WERI-Rb-1 (cell line): ENCODE measurements at regions not wholly inside any gene's neighbourhood (a gene's known extent, or its start where the extent isn't known, plus 50 kb on each side); places are given as distances from the start of the nearest gene placed in this dataset.

Experiments used
- DNase-seq: peaks from one replicate; pipeline ENCODE4 v3.0.0-alpha.2; 2020
- H3K27ac ChIP-seq: fragments of 250-450 bp; sonication (Bioruptor Pico); 2 replicates; pipeline ENCODE4 v1.5.1; 2020; ENCODE audit warnings: mild to moderate bottlenecking, moderate library complexity
- H3K27me3 ChIP-seq: fragments of 250-450 bp; sonication (Bioruptor Pico); 2 replicates; pipeline ENCODE4 v1.5.1; 2021; ENCODE audit warnings: mild to moderate bottlenecking, low read depth, moderate library complexity; ENCODE audit not compliant: insufficient read depth, severe bottlenecking
- H3K36me3 ChIP-seq: fragments of 250-450 bp; sonication (Bioruptor Pico); 2 replicates; pipeline ENCODE4 v1.5.1; 2020; ENCODE audit warnings: mild to moderate bottlenecking, moderate library complexity
- H3K4me3 ChIP-seq: 2 replicates; pipeline ENCODE4 v1.5.1; 2011; ENCODE audit warnings: low read depth, mild to moderate bottlenecking, control low read depth, low read length
- H3K9me3 ChIP-seq: fragments of 250-450 bp; sonication (Bioruptor Pico); 2 replicates; pipeline ENCODE4 v1.5.1; 2021; ENCODE audit warnings: mild to moderate bottlenecking, moderate library complexity; ENCODE audit not compliant: severe bottlenecking
- TF ChIP-seq, protein P1 (sequence below): IDR thresholded peaks from 2 replicates; pipeline ENCODE4 v1.5.1; 2011; ENCODE audit warnings: low read depth, mild to moderate bottlenecking, control low read depth, inconsistent platforms, low read length

DNA sequence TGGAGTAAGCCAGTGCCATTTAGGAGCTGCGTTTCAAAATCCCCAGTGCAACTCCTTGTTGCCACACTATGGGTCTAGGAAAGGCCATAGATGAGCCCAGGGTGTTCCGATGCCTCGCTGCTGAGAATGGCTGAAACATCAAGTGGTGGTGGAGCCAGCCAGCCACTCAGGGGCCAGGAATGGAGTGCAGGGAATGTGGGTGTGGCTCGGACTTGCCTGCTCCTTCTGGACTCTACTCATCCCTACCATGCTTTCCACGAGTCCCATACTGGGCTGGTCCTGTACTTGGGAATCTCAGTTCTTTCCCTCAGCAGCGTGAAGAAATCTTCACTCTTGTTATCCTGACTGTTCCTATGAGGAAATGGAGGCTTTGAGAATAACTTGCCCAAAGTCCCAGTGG is 143.5 kb downstream of the INSIG2 start:
- TF ChIP-seq, protein P1, sequence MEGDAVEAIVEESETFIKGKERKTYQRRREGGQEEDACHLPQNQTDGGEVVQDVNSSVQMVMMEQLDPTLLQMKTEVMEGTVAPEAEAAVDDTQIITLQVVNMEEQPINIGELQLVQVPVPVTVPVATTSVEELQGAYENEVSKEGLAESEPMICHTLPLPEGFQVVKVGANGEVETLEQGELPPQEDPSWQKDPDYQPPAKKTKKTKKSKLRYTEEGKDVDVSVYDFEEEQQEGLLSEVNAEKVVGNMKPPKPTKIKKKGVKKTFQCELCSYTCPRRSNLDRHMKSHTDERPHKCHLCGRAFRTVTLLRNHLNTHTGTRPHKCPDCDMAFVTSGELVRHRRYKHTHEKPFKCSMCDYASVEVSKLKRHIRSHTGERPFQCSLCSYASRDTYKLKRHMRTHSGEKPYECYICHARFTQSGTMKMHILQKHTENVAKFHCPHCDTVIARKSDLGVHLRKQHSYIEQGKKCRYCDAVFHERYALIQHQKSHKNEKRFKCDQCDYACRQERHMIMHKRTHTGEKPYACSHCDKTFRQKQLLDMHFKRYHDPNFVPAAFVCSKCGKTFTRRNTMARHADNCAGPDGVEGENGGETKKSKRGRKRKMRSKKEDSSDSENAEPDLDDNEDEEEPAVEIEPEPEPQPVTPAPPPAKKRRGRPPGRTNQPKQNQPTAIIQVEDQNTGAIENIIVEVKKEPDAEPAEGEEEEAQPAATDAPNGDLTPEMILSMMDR = no peak
- H3K4me3 ChIP-seq = no peak overlapping the region
- no peak overlapping the region for H3K27ac ChIP-seq
- no peaks in the 10 kb centered on the region for H3K9me3 ChIP-seq
- H3K27me3 ChIP-seq = peaks cover 80% of the 10 kb centered on the region
- DNase-seq = no peak
- no peaks in the 10 kb centered on the region for H3K36me3 ChIP-seq

DNA sequence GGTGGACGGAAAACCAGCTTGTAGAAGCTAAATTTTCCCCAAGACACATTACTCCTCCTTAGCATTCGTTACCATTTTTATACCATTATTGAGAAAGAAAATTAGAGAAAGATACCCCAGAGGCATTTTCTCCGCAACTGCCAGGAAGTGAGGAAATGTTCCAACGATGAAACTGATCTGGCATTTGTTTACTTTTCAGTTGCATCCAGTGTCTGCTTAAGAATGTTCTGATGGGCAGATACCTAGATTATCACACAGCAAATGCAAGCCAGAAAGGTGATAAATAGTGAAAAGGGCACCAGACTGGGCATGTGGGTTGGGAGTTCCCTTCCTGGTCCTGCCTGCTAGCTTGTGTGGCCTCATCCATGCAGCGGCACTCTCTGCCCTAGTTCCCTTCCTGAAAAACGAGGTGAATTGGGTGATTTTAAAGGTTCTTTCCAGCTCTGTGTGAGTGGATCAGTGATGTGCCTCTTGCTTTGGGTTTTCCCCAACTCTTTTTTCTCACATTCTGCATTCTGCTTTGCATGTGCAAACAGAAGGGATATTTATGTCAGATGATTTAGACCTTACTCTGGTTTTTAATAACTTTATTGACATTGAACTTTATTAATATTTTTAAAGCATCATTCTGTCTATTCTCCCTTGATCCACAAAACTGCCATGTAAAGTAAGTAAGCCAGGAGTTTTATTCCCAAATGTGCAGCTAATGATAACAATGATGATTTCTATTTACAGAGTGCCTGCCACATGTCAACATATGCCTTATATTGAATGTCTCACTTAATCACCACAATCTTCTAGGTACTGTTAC is 139.6 kb downstream of the INSIG2 start:
- no peaks in the 10 kb centered on the region for H3K36me3 ChIP-seq
- H3K27me3 ChIP-seq = peaks cover 90% of the 10 kb centered on the region
- H3K4me3 ChIP-seq = no peak overlapping the region
- no peak for DNase-seq
- TF ChIP-seq, protein P1 = no peak
- H3K27ac ChIP-seq = no peak overlapping the region
- H3K9me3 ChIP-seq = no peaks in the 10 kb centered on the region

DNA sequence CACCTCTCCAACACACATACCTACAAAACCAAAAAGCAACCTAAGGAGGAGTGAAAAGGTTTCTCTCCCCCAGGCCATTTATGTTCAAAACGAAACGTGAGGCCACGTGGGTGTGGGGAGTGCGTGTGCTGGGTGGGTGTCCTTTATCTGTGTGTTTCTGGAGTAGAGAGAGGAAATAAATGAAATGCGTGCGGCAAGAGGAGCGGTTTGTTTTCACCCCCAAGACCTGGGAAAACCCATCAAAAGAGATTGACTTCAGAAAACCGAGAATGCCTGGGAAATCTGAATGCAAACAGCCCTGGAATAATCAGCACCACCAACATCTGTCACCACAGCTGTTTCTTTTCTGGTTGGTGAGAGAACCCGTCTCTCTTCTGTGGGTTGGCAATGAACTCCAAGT is 137.4 kb downstream of the INSIG2 start:
- Histone ChIP-seq H3K27me3 (peaks cover 95% of the 10 kb centered on the region), H3K36me3 (no peaks in the 10 kb centered on the region), H3K9me3 (no peaks in the 10 kb centered on the region), H3K27ac (no peak overlapping the region), H3K4me3 (no peak overlapping the region)
- TF ChIP-seq, protein P1 = no peak
- DNase-seq = no peak

DNA sequence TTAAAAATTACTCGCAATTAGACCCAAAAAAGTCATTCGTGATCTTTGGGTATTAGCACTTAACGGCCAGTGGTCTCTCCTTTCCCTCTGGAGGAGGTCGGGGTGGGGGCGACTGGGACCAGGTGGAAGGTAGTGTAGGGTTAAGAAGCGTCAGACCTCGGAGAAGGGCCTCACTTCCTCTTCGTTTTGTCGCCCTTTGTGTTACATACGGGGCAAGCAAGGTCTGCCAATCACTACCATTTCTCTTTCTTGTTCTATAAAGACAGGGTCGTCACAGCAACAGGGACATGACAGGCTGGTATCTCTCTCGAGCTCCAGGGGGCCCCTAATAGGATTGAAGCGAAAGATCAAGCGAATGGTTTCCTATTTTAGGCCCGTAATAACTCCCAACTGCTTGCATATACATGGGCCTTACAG is 136.6 kb downstream of the INSIG2 start:
- no peak for DNase-seq
- Histone ChIP-seq H3K36me3 (no peaks in the 10 kb centered on the region), H3K9me3 (no peaks in the 10 kb centered on the region), H3K4me3 (no peak overlapping the region), H3K27me3 (peaks cover 95% of the 10 kb centered on the region), H3K27ac (no peak overlapping the region)
- TF ChIP-seq, protein P1 = no peak

DNA sequence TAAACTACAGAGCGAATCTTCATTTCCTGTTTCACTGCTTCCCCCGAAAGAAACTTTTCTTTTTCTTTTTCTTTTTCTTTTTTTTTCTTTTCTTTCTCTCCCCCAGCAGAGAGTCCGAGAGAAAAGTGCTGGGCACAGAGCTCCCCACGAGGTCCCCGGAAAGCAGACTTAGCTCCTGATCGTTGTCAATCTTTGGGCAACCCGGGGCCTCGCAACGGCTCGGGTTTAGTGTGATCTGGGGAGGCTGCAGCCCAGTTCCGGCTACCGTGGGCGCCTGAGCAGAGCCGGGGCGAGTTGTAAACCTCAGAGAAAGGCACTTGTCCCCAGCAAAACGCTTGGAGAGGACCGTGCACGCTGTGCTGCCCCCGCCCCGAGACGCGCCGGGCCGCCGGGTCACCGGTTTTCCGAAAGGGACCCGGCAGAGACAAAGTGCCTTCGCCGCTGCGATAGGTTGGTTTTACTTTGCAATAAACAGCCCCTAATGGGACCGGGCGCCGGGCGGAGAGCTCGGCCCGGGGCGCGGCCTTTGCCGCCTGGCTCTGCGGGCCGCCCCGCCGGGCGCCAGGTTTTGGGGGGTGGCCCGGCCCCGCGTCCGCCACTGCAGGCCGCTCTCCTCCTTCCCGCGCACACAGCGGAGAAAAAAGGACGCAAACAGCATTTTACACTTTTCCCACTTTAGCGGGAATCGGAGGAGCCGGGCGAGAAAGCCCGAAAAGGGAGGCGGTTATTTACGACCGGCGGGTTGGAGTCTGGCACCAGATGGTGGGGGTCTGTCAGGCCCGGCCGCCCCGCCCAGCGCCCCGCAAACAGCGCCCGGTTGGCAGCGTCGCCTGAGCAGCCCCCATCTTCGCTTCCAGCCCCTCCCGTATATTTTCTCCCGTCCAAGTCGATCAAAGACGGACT is 136.0 kb downstream of the INSIG2 start:
- no peaks in the 10 kb centered on the region for H3K36me3 ChIP-seq
- H3K27me3 ChIP-seq = peaks cover 95% of the 10 kb centered on the region
- no peak for DNase-seq
- no peak overlapping the region for H3K4me3 ChIP-seq
- H3K9me3 ChIP-seq = no peaks in the 10 kb centered on the region
- TF ChIP-seq, protein P1 = no peak
- H3K27ac ChIP-seq = no peak overlapping the region
